MM.1S (cell line): ENCODE measurements at regions not wholly inside any gene's neighbourhood (a gene's known extent, or its start where the extent isn't known, plus 50 kb on each side); places are given as distances from the start of the nearest gene placed in this dataset.

ENCODE experiments used
- DNase-seq: peaks from one replicate; pipeline ENCODE4 v3.0.0-alpha.2; 2015
- H2AFZ ChIP-seq: fragments of 300-600 bp; sonication (generic); 2 replicates; pipeline ENCODE4 v1.6.0; 2016; ENCODE audit warnings: antibody characterized with exemption, low read length
- H3F3A ChIP-seq: fragments of 300-600 bp; sonication (generic); 2 replicates; pipeline ENCODE4 v1.6.1; 2016; ENCODE audit warnings: mild to moderate bottlenecking, antibody characterized with exemption, low read length, moderate library complexity, mixed read lengths; ENCODE audit not compliant: insufficient read depth
- H3K27ac ChIP-seq: fragments of 300-600 bp; sonication (generic); 2 replicates; pipeline ENCODE4 v1.5.1; 2016; ENCODE audit warnings: mild to moderate bottlenecking, low read length
- H3K27me3 ChIP-seq: fragments of 300-600 bp; sonication (generic); replicated peaks from 2 replicates; pipeline ENCODE4 v1.6.0; 2016; ENCODE audit warnings: low read length; ENCODE audit not compliant: insufficient read depth
- H3K36me3 ChIP-seq: fragments of 300-600 bp; sonication (generic); replicated peaks from 2 replicates; pipeline ENCODE4 v1.6.1; 2016; ENCODE audit warnings: mild to moderate bottlenecking, low read length, mixed read lengths; ENCODE audit not compliant: insufficient read depth
- H3K4me1 ChIP-seq: fragments of 300-600 bp; sonication (generic); 2 replicates; pipeline ENCODE4 v1.6.1; 2016; ENCODE audit warnings: low read length, mixed read lengths
- H3K4me2 ChIP-seq: fragments of 300-600 bp; sonication (generic); 2 replicates; pipeline ENCODE4 v1.6.0; 2016; ENCODE audit warnings: low read depth, low read length
- H3K4me3 ChIP-seq: fragments of 300-600 bp; sonication (generic); 2 replicates; pipeline ENCODE4 v1.5.1; 2016; ENCODE audit warnings: low read length, mixed read lengths
- H3K79me2 ChIP-seq: fragments of 300-600 bp; sonication (generic); 2 replicates; pipeline ENCODE4 v1.6.1; 2016; ENCODE audit warnings: mixed run types, low read length, mixed read lengths
- H3K9ac ChIP-seq: fragments of 300-600 bp; sonication (generic); 2 replicates; pipeline ENCODE4 v1.6.1; 2016; ENCODE audit warnings: low read length, mixed read lengths
- H3K9me2 ChIP-seq: fragments of 300-600 bp; sonication (generic); replicated peaks from 2 replicates; pipeline ENCODE4 v1.6.1; 2016; ENCODE audit warnings: mild to moderate bottlenecking, low read length, mixed read lengths; ENCODE audit not compliant: insufficient read depth
- H3K9me3 ChIP-seq: fragments of 300-600 bp; sonication (generic); replicated peaks from 2 replicates; pipeline ENCODE4 v1.6.1; 2016; ENCODE audit warnings: mild to moderate bottlenecking, low read length, mixed read lengths; ENCODE audit not compliant: insufficient read depth
- H4K20me1 ChIP-seq: fragments of 300-600 bp; sonication (generic); 2 replicates; pipeline ENCODE4 v1.6.1; 2016; ENCODE audit warnings: mild to moderate bottlenecking, low read length, moderate library complexity, mixed read lengths; ENCODE audit not compliant: insufficient read depth
- EZH2 ChIP-seq: fragments of 300-600 bp; sonication (generic); optimal IDR thresholded peaks from 2 replicates; pipeline ENCODE3; 2017; ENCODE audit warnings: low read depth, mild to moderate bottlenecking, antibody characterized with exemption, low read length, mixed read lengths
- EZH2phosphoT487 ChIP-seq: fragments of 300-600 bp; sonication (generic); IDR thresholded peaks from 2 replicates; pipeline ENCODE4 v1.6.1; 2018; ENCODE audit warnings: antibody characterized with exemption, low read length
- TF ChIP-seq, protein P1 (sequence below): fragments of 300-600 bp; sonication (generic); IDR thresholded peaks from 2 replicates; pipeline ENCODE4 v1.5.1; 2016; ENCODE audit warnings: antibody characterized with exemption, low read length, mixed read lengths

- Histone ChIP-seq H3K9ac (no peak overlapping the region), H3K9me2 (no peaks in the 10 kb centered on the region), H4K20me1 (no peaks in the 10 kb centered on the region), H3K27ac (no peak overlapping the region), H3K27me3 (no peaks in the 10 kb centered on the region), H3K4me3 (no peak overlapping the region), H3K9me3 (no peaks in the 10 kb centered on the region), H3K4me2 (no peak overlapping the region), H3K36me3 (no peaks in the 10 kb centered on the region), H3K79me2 (no peaks in the 10 kb centered on the region), H3K4me1 (no peaks in the 10 kb centered on the region), H2AFZ (no peak overlapping the region), H3F3A (no peaks in the 10 kb centered on the region)
- no peak for TF ChIP-seq EZH2
- no peak for TF ChIP-seq EZH2phosphoT487
- TF ChIP-seq, protein P1, sequence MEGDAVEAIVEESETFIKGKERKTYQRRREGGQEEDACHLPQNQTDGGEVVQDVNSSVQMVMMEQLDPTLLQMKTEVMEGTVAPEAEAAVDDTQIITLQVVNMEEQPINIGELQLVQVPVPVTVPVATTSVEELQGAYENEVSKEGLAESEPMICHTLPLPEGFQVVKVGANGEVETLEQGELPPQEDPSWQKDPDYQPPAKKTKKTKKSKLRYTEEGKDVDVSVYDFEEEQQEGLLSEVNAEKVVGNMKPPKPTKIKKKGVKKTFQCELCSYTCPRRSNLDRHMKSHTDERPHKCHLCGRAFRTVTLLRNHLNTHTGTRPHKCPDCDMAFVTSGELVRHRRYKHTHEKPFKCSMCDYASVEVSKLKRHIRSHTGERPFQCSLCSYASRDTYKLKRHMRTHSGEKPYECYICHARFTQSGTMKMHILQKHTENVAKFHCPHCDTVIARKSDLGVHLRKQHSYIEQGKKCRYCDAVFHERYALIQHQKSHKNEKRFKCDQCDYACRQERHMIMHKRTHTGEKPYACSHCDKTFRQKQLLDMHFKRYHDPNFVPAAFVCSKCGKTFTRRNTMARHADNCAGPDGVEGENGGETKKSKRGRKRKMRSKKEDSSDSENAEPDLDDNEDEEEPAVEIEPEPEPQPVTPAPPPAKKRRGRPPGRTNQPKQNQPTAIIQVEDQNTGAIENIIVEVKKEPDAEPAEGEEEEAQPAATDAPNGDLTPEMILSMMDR: no peak
- DNase-seq: no peak
Observed at GRCh38 chr4:22196551-22196950, 248.0 kb upstream of the KCNIP4 start.

GRCh38 chr4:22192084-22192511 is 243.5 kb upstream of the KCNIP4 start:
- H3K9me2 ChIP-seq: no peaks in the 10 kb centered on the region
- no peaks in the 10 kb centered on the region for H3K4me1 ChIP-seq
- H3K27ac ChIP-seq: no peak overlapping the region
- no peaks in the 10 kb centered on the region for H3K36me3 ChIP-seq
- no peaks in the 10 kb centered on the region for H4K20me1 ChIP-seq
- DNase-seq: no peak
- TF ChIP-seq EZH2phosphoT487 (no peak), EZH2 (no peak)
- TF ChIP-seq, protein P1: no peak
- no peaks in the 10 kb centered on the region for H3K79me2 ChIP-seq
- H3K4me2 ChIP-seq: no peak overlapping the region
- no peak overlapping the region for H2AFZ ChIP-seq
- no peak overlapping the region for H3K9ac ChIP-seq
- no peaks in the 10 kb centered on the region for H3K27me3 ChIP-seq
- no peaks in the 10 kb centered on the region for H3F3A ChIP-seq
- H3K9me3 ChIP-seq: no peaks in the 10 kb centered on the region
- no peak overlapping the region for H3K4me3 ChIP-seq

- Histone ChIP-seq H2AFZ (no peak overlapping the region), H3K9me2 (no peaks in the 10 kb centered on the region), H4K20me1 (no peaks in the 10 kb centered on the region), H3K4me1 (no peaks in the 10 kb centered on the region), H3K9ac (no peak overlapping the region), H3K27me3 (no peaks in the 10 kb centered on the region), H3K9me3 (no peaks in the 10 kb centered on the region), H3F3A (no peaks in the 10 kb centered on the region), H3K36me3 (no peaks in the 10 kb centered on the region), H3K4me3 (no peak overlapping the region), H3K79me2 (no peaks in the 10 kb centered on the region), H3K4me2 (no peak overlapping the region), H3K27ac (no peak overlapping the region)
- no peak for DNase-seq
- no peak for TF ChIP-seq EZH2phosphoT487
- no peak for TF ChIP-seq EZH2
- TF ChIP-seq, protein P1: no peak
Observed at GRCh38 chr4:22191565-22191964, 243.0 kb upstream of the KCNIP4 start.
